Umbilical cord (tissue), 1 donor: ENCODE measurements at regions not wholly inside any gene's neighbourhood (a gene's known extent, or its start where the extent isn't known, plus 50 kb on each side); places are given as distances from the start of the nearest gene placed in this dataset.
"Not testable (repeated sequence)": the region's sequence is repeated elsewhere in the genome, so short reads cannot be mapped to it uniquely, and the experiment has no call there.

Experiments used
- DNase-seq: peaks from one replicate; pipeline ENCODE4 v3.0.0-alpha.2; 2015; ENCODE audit warnings: low spot score

DNA sequence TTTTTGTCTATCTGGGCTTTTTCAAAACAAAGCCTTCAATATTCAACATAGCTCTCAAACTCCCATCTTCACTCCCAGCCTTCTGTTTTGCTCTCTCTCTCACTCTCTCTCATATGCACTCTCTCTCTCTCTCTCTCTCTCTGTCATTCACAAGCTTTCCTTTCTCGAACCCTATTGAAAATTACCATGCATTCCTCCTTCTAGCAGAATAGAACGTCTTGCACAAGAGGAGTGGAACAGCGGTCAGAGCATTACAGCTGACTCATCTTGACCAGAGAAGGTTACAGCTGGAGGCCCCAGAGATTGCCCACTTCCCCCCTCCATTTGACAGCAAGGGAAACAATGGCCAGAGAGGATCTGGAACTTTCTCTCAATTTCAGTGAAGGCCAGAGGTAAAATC, 51.0 kb upstream of the LIFR start:
- peak; percentile 70 for DNase-seq

DNA sequence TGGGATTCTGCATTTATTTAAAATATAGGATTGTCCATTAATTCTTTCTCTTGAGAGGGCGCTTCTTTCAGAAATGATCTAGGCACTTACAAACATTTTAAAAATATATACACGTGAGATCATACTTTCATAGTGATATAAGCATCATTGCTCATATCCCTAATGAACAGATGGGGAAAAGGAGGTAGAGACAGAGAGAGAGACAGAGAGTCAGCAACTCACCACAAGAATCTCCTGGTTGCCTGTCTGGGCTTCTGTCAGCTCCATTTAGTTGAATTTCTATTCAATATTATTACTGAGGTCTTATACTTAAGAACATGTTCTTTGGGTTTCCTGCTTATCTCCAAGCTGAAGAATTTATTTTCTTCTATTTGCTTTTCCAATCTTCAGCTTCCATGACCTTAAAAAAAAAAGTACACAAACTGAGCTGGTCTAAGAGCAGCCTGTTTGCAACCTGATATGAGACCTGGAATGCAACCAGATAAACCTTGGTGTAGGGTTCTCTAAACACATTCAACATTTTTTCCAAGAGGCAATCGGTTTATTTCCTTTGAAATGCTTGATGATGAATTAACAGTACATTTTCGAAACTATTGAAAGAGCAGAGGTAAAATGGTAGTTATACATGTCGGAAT, 51.6 kb upstream of the LIFR start:
- DNase-seq: peak; percentile 50

DNA sequence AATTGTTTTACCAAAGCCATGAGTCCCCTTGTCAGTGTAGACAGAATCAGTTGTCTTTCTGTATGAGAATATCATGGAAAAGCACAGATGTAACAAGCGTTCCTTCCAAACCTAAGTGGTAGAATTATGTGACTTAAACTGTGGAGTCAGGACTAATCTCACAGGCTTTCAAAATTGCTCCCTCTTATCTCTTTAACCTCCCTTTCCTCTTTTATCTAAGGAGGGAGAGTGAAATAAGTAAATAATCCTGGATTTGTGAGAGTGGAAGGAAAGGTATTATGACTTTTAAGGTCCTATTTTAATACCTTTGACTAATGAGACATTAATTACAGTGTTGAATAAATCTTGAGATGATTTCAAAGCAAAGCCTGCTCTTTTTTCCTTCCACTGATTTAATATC, 52.4 kb upstream of the LIFR start:
- peak; percentile 67 for DNase-seq

DNA sequence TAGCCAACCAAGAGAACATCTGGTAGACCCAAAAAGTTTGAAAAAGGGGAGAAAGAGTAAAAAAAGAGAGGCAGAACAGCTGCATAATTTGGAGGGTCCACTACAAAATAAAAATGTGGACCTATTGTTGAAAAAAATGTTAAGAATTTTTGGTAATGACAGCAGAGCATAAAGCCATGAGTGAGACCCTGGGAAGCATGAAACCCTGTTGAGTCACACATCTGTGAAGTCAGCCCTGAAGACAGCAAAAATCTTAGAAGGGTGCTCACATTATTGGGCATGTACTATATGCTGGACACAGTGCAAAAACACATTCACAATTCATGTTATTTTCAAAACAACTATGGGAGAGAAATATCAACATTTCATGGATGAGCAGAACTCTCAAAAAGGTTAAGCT, 56.4 kb upstream of the LIFR start:
- DNase-seq: no peak

DNA sequence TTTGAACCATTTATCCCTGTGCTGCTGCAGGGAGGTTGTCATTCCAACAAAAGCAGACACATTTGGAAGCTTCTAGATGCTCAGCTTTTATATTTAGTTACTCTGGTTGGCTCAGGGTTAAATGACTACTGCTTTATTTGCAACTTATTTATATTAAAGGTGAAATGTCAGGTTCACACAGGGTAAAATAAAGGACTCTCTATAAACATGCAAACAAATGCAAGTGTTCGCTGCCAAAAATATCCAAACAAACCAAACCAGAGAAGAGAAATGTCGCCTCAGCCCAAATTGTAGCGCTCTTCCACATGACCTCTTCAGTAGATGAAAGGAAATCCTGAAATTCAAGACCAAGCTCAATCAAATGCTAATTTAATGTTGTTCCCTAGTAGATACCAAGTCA, 57.0 kb upstream of the LIFR start:
- DNase-seq: no peak

DNA sequence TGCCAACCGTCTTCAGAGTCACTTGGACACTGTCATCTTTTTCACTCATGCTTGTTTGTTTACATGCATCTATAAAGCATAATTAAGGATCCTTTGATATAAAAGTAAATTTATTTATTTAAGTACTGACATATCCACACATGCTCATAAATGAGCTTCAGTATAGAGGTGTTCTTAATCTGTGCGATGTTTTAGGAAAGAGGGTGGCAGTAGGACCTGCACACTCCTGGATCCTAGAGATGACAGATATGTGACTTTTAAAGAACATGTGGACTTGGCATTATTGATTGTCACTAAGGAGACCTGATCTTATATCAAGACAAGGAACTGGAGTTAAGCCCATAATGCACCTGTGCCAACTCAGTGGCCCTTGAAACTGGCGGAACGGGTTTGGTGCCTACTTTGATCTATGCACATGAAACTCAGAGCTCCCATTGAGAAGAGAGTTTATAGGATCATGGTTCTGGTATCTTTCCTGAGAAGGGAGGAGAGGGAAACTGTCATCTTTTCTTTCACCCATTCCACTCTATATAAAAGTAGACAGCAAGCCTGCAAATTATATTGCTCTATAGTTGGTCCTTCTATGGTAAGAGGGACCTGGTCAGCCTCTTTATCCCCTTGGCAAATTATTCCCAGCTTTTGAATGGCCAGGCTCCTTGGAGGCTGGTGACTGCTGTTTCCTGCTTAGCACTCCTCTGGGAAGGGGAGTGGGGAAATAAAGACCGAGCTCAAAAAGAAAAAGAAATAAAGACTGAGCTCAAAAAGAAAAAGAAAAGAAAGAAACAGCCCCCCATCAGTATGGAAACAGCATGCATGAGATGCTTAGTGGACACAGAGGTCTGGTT, 57.8 kb upstream of the LIFR start:
- no peak for DNase-seq

DNA sequence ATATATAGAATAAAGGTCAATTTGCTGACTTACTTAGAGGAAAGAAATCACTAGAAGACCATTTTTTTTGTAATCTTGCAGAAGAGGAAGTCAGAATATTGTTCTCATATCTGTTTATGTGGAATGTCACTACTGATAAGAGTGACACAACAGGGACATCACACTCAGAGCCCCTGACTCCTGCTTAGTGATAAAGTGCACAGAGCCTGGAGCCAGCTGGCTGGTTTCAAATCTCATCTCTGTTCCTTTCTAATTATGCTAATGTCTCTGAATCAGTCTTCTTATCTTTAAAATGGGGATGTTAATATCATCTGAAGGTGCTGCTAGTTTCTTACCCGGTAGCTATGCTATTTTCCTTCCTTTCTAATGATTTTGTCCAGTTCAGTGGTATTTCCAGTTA, 58.6 kb upstream of the LIFR start:
- DNase-seq: no peak

DNA sequence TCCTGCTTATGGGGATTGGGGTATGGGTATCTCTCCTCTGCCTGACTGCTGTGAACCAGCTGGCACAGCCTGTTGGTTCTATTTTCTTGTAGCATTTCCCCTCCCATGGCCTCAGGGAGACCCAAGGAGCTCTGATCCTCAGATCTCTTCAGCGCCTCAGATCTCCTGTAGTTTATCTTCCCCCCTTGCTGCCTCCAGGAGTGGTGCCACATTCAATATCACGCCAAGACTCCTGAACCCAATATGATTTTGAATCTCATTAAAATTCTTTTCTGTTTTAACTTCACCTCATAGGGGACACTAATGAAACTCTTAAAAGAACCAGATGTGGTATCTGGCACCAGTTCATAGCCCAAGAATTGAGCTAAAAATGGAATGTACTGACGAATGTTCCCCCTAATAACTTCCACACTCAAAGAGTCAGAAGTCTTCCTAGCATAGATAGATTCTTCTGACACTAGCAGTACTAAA, 59.6 kb upstream of the LIFR start:
- DNase-seq: peak; percentile 22

DNA sequence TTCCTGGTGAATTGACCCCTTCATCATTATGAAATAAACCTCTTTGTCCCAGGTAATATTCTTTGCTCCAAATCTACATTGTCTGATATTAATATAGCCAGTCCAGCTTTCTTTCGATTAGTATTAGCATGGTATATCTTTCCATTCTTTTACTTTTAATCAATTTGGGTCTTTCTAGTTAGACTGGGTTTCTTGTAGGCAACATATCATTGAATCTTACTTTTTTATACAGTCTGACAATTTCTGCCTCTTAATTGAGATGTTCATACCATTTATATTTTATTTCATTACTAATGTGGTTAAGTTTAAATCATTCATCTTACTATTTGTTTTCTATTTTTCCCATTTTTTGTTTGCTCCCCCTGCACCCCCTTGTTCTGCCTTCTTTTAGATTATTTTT, 61.7 kb upstream of the LIFR start:
- DNase-seq: no peak

DNA sequence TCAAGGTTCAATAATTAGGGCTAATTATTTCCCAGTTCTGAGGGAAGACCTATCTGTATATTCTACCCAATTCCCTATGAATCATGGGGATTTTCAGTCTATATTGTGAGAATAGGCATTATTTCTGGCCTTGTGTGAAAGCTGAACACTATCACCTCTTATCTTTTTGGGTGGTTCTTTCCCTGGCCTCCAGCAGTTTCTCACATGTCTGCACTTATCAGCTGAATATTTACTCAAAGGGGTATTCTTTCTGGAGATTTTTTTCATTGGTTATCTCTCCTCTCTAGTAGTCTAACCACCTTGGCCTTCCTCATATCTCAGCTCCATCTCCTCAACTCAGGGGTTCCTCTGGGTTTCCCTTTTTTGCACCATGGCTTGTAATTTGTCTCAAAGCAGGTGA, 64.9 kb upstream of the LIFR start:
- no peak for DNase-seq

DNA sequence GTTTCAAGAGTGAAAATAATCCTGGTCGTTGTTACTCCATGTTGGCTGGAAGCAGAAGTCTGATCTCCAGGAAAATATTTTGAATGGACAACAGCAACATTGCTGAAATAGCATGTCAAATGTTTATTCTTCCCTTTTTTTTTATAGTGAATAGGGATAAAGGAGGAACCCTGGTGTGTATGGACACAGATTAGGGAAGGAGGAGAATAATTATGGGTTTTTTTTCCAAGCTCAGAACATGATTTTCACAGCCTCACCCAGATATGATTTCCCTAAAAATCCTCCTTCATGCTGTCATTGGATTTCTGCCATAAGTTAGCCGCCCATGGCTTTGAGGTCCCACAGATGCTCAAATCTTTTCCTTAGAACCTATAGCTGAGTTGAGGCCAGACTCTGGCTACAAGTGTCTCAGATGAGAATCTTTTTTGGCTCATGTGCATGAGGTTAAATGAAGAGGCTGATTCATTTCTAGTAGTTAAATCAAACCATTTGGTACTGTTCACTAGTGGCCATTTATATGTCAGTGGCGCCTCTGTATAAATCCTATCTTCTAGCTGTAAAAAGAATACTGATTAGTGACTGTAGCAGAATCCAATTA, 65.5 kb upstream of the LIFR start:
- DNase-seq: peak; percentile 81

DNA sequence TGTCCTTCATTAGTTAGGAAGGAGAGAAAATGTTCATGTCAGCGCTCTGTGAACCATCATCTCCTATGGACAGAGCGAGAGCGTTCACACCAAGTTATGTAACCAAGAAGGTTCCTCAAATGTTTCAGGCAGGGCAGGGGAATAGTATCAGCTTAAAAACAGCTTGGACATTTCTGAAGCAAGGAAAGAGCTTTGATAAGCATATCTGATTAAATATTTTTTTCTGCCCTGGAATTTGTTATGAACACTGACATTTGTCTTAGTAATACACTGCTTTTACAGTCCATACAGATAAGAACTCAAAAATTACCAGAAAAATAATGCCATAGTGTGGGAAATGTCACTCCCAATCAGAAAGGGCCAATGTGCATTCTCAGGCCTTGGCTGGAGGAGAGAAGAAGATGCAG, 66.3 kb upstream of the LIFR start:
- peak; percentile 81 for DNase-seq

DNA sequence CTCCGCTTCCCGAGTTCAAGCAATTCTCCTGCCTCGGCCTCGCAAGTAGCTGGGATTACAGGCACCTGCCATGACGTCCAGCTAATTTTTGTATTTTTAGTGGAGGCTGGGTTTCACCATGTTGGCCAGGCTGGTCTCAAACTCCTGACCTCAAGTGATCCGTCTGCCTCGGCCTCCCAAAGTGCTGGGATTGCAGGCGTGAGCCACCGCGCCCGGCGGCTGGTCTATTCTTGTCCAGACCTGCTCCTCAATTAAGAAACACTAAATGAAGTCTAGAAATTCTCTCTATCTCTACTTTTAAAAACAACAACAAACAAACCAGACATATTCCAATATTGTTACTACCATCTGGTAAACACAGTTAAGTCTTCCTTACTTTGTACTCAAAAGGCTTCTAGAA, 68.1 kb upstream of the LIFR start:
- DNase-seq: not testable (repeated sequence)

DNA sequence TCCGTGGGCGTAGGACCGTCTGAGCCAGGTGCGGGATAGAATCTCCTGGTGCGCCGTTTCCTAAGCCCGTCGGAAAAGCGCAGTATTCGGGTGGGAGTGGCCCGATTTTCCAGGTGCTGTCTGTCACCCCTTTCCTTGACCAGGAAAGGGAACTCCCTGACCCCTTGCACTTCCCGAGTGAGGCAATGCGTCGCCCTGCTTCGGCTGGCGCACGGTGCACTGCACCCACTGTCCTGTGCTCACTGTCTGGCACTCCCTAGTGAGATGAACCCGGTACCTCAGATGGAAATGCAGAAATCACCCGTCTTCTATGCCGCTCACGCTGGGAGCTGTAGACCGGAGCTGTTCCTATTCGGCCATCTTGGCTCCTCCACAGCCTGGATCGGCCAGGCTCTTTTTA, 74.9 kb upstream of the LIFR start:
- DNase-seq: not testable (repeated sequence)

DNA sequence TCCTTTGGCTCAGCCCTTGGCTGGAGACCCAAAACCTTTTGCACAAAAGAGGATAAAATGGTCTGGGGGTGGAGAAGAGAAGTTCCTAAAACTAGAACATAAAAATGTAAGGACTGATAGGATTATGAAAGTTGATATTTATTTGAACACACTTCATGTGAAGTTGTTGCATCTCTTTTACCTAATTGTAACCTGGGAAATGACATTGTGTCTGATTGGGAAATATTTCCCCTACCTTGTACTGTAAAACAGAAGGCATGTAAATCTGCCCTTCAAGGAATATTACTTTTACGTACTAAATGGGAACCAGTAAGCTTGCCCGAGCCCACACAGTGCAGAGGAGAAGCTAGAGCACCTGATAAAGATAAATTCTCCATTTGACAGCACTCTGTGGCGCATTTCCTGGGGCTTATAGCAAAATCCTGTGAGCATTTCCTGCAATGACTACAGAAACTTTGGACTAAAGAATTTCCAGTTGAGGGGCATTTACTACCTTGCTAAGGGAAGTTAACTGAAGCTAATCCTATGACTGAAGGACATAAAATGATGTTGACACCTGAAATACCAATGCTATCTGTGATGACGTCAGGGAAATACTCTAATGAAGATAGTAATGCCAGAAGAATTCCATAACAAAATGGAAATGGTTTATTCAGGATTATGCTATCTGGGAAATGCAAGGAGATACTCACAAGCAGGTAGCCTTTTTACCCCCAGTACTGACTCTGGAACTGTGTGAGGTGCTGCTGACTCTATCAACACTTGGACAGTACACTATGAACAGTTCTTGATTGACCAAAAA, 78.3 kb upstream of the LIFR start:
- DNase-seq: no peak

DNA sequence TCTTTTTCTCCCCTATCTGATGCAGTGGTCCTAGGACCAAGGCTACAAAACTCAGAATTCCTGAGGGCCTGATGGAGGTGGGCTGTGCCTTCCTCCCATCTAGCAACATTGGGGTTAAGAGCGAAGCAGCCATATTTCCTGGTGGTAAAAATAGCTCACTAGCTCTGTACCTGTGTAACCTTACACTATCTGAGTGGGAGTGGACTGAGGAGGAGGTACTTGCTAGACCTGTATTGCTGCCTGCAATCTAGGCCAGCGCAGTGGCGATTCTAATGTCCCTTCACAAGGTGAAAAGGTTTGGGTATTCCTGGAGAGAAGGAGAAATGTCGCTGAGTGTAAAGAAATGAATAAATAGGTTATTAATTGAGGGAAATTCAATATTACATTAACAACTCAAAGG, 80.2 kb upstream of the LIFR start:
- DNase-seq: no peak

DNA sequence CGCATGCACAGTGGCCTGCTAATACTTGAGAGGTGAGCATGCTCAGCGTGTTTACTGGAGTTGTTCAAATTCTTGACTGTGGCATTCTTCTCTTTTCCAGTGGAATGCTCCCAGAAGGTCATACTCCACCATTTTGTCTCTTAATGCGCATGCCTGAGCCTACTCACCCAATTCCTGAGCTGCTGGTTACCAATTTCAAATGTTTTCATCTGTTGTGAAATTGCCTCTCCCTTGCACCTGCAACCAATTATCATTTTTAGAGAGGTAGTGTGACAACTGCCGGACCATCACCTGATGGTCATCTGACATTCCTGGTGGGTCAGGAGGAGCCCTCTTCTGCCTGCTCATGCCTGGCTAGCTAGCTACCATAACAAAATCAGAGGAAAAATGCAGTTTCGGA, 82.2 kb upstream of the LIFR start:
- no peak for DNase-seq

DNA sequence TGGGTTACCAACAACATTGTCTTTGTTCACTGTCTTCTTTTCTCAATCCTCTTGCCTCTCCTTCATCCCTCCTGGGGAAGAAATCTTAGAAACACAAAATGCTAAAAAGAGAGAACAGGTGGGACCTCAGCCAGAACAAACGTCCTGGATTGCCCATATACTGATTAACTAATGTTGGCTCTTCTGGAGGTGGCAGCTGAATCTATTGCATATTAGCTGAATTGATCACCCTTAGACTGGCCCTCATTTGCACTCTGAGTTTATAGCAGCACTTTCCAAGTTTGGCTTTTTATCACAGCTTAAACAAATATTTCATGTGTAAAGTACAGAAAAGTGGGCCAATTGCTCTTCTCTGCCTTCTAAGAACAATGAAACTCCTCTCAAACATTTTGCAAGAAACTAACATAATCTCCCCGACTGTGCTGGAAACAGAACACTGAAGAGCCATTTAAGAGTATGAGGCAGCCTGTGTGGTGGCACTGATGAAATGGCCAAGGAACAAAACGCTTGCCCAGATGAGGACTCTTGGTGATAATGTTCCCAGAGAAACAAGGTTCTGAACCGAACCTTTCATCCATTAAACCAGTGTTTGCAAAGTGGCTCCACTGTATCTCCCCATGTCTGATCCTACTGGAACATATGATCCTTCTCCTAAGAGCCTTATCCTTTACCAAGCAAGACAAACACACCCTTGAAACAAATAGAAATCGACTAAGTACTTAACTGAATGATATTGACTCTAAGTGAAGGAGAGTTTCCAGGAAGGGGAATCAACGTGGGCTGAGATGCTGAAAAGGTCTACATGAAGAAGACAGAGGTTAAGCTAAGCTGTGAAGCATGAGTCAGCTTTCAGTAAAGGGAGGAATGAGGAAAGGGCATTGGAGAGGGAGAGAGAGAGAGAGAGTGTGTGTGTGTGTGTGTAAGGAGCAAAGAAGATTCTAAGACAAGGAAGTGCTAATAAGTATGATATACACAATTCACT, 83.2 kb upstream of the LIFR start:
- DNase-seq: peak; percentile 57

DNA sequence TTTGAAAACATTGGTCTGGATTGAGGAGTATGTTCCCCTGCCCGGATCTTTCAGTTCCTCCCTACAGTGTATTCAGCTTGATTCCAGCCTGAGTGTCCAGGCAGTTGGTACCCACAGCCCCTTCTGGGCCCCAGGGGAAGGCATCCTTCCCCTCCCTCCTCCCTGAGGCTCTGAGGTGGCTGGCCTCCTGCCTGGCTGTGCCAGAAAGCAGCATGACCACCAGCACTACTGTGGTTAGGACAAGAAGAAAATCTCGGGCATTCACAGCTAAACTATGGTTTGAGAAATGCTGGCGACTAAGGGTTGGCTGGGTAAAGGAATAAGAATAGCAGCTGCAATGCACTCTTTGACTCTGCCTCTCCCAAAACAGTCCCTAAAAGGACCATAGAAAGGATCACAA, 84.6 kb upstream of the LIFR start:
- no peak for DNase-seq

DNA sequence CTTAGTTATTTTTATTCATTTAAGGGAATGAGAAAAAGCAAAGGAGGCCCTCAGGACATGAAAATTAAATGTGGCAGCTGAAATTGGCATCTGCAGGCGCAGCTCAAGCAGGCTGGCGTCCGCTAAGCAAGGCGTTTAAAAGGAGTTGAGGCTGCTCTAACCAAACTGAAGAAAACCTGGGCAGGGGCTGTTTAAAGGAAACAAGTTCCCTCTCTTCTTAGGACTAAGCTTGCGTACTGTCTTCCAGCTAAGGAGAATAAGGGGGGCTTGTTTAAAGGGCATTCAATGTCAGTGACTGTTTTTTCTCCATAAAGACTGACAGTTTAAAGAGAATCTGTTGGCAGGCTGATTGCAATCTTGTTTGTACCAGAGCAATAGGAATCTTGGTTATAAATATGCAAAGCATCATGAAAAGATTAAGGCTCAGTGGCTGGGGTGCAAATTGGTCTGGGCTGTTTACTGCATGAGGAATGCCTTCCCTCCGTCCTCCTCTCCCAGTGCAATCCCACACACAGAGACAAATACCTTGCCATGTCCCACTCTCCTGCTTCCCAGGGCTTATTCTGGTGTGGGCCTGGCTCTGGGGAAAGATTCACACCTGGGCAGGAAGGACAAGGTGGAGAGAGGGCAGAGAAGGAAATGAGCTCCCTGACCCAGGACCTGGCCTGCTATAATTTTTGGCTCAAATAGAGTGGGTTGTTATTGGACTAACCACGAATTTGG, 85.9 kb upstream of the LIFR start:
- peak; percentile 32 for DNase-seq
